DND-41 (cell line): ENCODE measurements at regions not wholly inside any gene's neighbourhood (a gene's known extent, or its start where the extent isn't known, plus 50 kb on each side); places are given as distances from the start of the nearest gene placed in this dataset.

Experiments used
- EZH2 ChIP-seq: IDR thresholded peaks from 3 replicates; pipeline ENCODE4 v1.6.1; 2012; ENCODE audit warnings: borderline replicate concordance, low read depth, mild to moderate bottlenecking, moderate library complexity, low read length, inconsistent platforms; ENCODE audit not compliant: severe bottlenecking
- TF ChIP-seq, protein P1 (sequence below): IDR thresholded peaks from 2 replicates; pipeline ENCODE4 v1.5.1; 2012; ENCODE audit warnings: borderline replicate concordance, low read length, moderate library complexity, mild to moderate bottlenecking; ENCODE audit not compliant: poor library complexity, severe bottlenecking; ENCODE audit errors: extremely low read depth

- TF ChIP-seq, protein P1, sequence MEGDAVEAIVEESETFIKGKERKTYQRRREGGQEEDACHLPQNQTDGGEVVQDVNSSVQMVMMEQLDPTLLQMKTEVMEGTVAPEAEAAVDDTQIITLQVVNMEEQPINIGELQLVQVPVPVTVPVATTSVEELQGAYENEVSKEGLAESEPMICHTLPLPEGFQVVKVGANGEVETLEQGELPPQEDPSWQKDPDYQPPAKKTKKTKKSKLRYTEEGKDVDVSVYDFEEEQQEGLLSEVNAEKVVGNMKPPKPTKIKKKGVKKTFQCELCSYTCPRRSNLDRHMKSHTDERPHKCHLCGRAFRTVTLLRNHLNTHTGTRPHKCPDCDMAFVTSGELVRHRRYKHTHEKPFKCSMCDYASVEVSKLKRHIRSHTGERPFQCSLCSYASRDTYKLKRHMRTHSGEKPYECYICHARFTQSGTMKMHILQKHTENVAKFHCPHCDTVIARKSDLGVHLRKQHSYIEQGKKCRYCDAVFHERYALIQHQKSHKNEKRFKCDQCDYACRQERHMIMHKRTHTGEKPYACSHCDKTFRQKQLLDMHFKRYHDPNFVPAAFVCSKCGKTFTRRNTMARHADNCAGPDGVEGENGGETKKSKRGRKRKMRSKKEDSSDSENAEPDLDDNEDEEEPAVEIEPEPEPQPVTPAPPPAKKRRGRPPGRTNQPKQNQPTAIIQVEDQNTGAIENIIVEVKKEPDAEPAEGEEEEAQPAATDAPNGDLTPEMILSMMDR, result no peak
- TF ChIP-seq EZH2, result no peak
Measured at GRCh38 chr15:62748196-62748595, 294.4 kb upstream of the TPM1 start.
